Vagina (tissue), 2 donors: ENCODE measurements at regions not wholly inside any gene's neighbourhood (a gene's known extent, or its start where the extent isn't known, plus 50 kb on each side); places are given as distances from the start of the nearest gene placed in this dataset.

Experiments used
- DNase-seq, 2 donors: peaks; one replicate each; pipeline ENCODE4 v3.0.0-alpha.2; 2017; ENCODE audit errors: extremely low spot score in 2 of 2
- H3K27ac ChIP-seq: fragments of 200-600 bp; sonication (generic); one replicate; pipeline ENCODE4 v1.5.1; 2019
- H3K27me3 ChIP-seq: fragments of 200-600 bp; sonication (generic); one replicate; pipeline ENCODE4 v1.5.1; 2019
- H3K36me3 ChIP-seq, 2 donors: fragments of 200-600 bp; sonication (generic); one replicate each; pipeline ENCODE4 v1.5.1; 2017 to 2019
- H3K4me1 ChIP-seq: fragments of 200-600 bp; sonication (generic); one replicate; pipeline ENCODE4 v1.5.1; 2019
- H3K4me3 ChIP-seq, 2 donors: fragments of 200-600 bp; sonication (generic); 1 replicate in 1 of 2; 2 replicates in 1 of 2; pipeline ENCODE4 v1.5.1; 2016 to 2019
- H3K9me3 ChIP-seq: fragments of 200-600 bp; sonication (generic); one replicate; pipeline ENCODE4 v1.5.1; 2019
- CTCF ChIP-seq, 3 experiments: fragments of 450-650 bp in 2 of 3; fragments of 200-600 bp in 1 of 3; sonication (generic) in 1 of 3; IDR thresholded peaks; one replicate each; pipeline ENCODE4 v1.5.1; 2017 to 2019; ENCODE audit warnings: antibody characterized with exemption in 3 of 3, mild to moderate bottlenecking in 2 of 3, moderate library complexity in 2 of 3
- POLR2A ChIP-seq, 2 donors: fragments of 450-650 bp; IDR thresholded peaks; one replicate each; pipeline ENCODE4 v1.6.1; 2017; ENCODE audit warnings: antibody characterized with exemption in 2 of 2, mild to moderate bottlenecking in 2 of 2, moderate library complexity in 2 of 2
- POLR2AphosphoS5 ChIP-seq, 2 donors: sonication (generic); formaldehyde crosslinking; IDR thresholded peaks; one replicate each; pipeline ENCODE4 v1.9.0; 2017; ENCODE audit warnings: antibody characterized with exemption in 2 of 2, mild to moderate bottlenecking in 2 of 2, low read depth in 1 of 2; ENCODE audit not compliant: insufficient read depth in 1 of 2
- intact Hi-C: fragments of 100-400 bp; cut with DNase I; formaldehyde crosslinking; loops from one replicate; pipeline ENCODE4 v1.15.1; 2023

GRCh38 chr11:130672911-130673310 lies 224.5 kb downstream of the ADAMTS15 start:
- H3K4me3 ChIP-seq = no peak overlapping the region
- TF ChIP-seq POLR2A (IDR thresholded peaks at IDR 0.05) = no peak
- TF ChIP-seq POLR2AphosphoS5 (IDR thresholded peaks at IDR 0.05; ENCODE audit: insufficient read depth in 1 of 2, low read depth in 1 of 2) = no peak
- no peak for TF ChIP-seq CTCF (IDR thresholded peaks at IDR 0.05)
- H3K4me1 ChIP-seq = peaks cover 18% of the 10 kb centered on the region
- H3K9me3 ChIP-seq = no peaks in the 10 kb centered on the region
- no peaks in the 10 kb centered on the region for H3K27me3 ChIP-seq
- no peaks in the 10 kb centered on the region for H3K36me3 ChIP-seq
- H3K27ac ChIP-seq = peak overlapping the region; percentile 26
- intact Hi-C loops = loop anchor here (10.0 kb wide), 2 partner anchors 152 to 228 kb away; partner anchors contain the start of gene ADAMTS15
- no peak for DNase-seq

- Histone ChIP-seq H3K4me1 (peaks cover 18% of the 10 kb centered on the region), H3K4me3 (no peak overlapping the region)
- intact Hi-C loops = loop anchor here (10.0 kb wide), 2 partner anchors 151 to 229 kb away; partner anchors contain the start of gene ADAMTS15
Observed at GRCh38 chr11:130673698-130674097, 225.3 kb downstream of the ADAMTS15 start.

GRCh38 chr11:130674686-130675308 lies 226.4 kb downstream of the ADAMTS15 start:
- H3K27ac ChIP-seq = peak overlapping the region; percentile 71
- no peaks in the 10 kb centered on the region for H3K27me3 ChIP-seq
- no peak for DNase-seq
- H3K4me1 ChIP-seq = peaks cover 18% of the 10 kb centered on the region
- peaks cover 10% of the 10 kb centered on the region for H3K9me3 ChIP-seq
- no peak overlapping the region for H3K4me3 ChIP-seq
- no peak for TF ChIP-seq CTCF (IDR thresholded peaks at IDR 0.05)
- TF ChIP-seq POLR2A (IDR thresholded peaks at IDR 0.05) = no peak
- no peak for TF ChIP-seq POLR2AphosphoS5 (IDR thresholded peaks at IDR 0.05; ENCODE audit: insufficient read depth in 1 of 2, low read depth in 1 of 2)
- no peaks in the 10 kb centered on the region for H3K36me3 ChIP-seq
- intact Hi-C loops = loop anchor here (10.0 kb wide), 2 partner anchors 150 to 230 kb away; partner anchors contain the start of gene ADAMTS15

More at GRCh38 chr11:130673698-130674097, 225.3 kb downstream of the ADAMTS15 start:
- Histone ChIP-seq H3K27ac (no peak overlapping the region), H3K36me3 (no peaks in the 10 kb centered on the region), H3K27me3 (no peaks in the 10 kb centered on the region), H3K9me3 (peaks cover under 1% of the 10 kb centered on the region)
- TF ChIP-seq POLR2AphosphoS5 (IDR thresholded peaks at IDR 0.05; ENCODE audit: insufficient read depth in 1 of 2, low read depth in 1 of 2) (no peak), POLR2A (IDR thresholded peaks at IDR 0.05) (no peak), CTCF (IDR thresholded peaks at IDR 0.05) (no peak)
- DNase-seq = no peak

- DNase-seq = no peak
- intact Hi-C loops = loop anchor here (10.0 kb wide), 2 partner anchors 149 to 231 kb away; partner anchors contain the start of gene ADAMTS15
Observed at GRCh38 chr11:130675371-130675821, 227.0 kb downstream of the ADAMTS15 start.

More at GRCh38 chr11:130675371-130675821, 227.0 kb downstream of the ADAMTS15 start:
- H3K4me3 ChIP-seq = no peak overlapping the region
- no peak for TF ChIP-seq POLR2A (IDR thresholded peaks at IDR 0.05)
- TF ChIP-seq CTCF (IDR thresholded peaks at IDR 0.05) = no peak
- peak in 1 of 2 donors; percentile 67 for TF ChIP-seq POLR2AphosphoS5 (IDR thresholded peaks at IDR 0.05; ENCODE audit: insufficient read depth in 1 of 2, low read depth in 1 of 2)
- no peaks in the 10 kb centered on the region for H3K36me3 ChIP-seq
- H3K4me1 ChIP-seq = peaks cover 18% of the 10 kb centered on the region
- peaks cover 10% of the 10 kb centered on the region for H3K9me3 ChIP-seq
- H3K27me3 ChIP-seq = no peaks in the 10 kb centered on the region
- H3K27ac ChIP-seq = peak overlapping the region; percentile 71
